ENCODE measurements at regions not wholly inside any gene's neighbourhood (a gene's known extent, or its start where the extent isn't known, plus 50 kb on each side); places are given as distances from the start of the nearest gene placed in this dataset.

GRCh38 chr3:84744130-84744529 is 214.7 kb upstream of the CADM2 start:
- TF ChIP-seq EZH2 (IDR thresholded peaks at IDR 0.05) (no peak), CTCF (IDR thresholded peaks at IDR 0.05) (no peak)

Measured in neural progenitor cell (in vitro differentiated cells).